ENCODE measurements at regions not wholly inside any gene's neighbourhood (a gene's known extent, or its start where the extent isn't known, plus 50 kb on each side); places are given as distances from the start of the nearest gene placed in this dataset.

- no peak for DNase-seq (ENCODE audit: low read depth)
Observed at GRCh38 chr15:47824147-47824546, 106.8 kb downstream of the SEMA6D start.

GRCh38 chr15:47829667-47830066 lies 112.4 kb downstream of the SEMA6D start:
- no peak for DNase-seq (ENCODE audit: low read depth)

DNA sequence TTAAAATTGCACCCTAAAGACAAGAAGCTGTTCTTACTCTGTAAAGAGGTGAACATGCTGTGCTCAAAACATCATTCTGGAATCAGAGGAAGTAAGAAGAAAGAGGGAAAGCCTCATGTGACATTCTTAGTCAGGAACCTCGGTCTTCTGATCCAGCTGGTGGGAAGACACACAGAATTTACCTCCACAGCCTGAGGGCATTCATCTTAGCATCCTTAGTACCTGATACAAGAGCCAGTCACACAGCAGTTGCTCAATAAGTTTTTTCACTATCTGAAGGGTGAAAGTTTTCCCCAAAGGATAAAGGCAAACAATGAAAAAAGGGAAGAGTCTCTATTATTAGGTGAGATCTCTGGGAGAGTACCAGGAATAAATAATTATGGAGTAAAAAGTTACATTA lies 116.8 kb downstream of the SEMA6D start:
- DNase-seq (ENCODE audit: low read depth) = no peak

DNA sequence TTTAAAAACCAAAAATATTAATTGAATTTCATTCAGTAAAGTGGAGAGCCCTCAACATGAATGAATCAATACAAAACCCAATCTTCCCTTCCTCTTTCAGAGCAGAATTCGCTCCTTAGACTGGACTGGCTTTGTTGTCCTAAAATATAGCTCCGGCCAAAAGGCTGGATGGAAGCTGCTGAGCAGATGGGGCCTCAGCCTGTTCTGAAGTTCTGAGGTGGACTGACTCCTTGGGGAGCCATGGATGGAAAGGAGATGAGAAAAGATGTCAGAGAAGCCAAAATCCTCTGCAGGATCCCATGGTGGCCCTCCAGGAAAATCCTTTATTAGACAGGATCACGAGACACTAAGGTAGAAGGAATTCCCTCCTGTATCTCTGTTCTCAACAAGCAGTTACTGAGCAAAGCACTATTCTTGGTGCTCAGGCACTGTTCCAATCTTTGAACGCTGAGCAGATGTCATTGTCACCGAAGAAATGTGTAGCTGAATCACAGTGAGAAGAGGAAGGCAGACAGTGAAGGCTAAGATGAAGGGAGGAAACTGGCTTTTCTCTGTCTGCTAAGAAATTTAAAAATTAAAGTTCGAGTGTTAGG lies 122.0 kb downstream of the SEMA6D start:
- DNase-seq (ENCODE audit: low read depth) = no peak

DNA sequence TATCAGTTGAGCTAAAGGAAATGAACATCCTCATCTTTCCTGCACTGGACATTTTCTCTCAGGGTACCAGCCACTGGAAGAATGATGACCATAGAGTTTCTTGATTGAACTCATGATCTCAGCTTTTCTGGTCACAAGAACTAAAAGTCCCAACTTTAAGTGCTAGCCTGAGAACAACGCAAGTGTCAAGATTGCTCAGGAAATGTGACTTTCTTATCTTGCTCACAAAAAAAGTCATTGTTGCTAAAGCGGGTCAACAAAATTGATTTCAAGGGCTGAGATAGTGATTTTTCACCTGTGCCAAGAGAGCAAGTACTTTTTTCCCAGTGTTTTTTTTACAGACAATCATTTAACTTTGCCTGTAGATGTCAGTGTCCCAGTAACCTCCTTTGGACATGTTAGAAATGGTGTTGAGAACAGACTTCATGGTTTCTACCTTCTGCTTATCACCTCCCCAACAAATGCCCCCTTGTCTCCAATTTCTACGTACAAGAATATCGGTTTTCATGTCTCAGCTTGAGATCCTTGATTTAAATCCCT lies 125.9 kb downstream of the SEMA6D start:
- no peak for DNase-seq (ENCODE audit: low read depth)

- DNase-seq (ENCODE audit: low read depth) = no peak
Observed at GRCh38 chr15:47844437-47844836, 127.1 kb downstream of the SEMA6D start.

DNA sequence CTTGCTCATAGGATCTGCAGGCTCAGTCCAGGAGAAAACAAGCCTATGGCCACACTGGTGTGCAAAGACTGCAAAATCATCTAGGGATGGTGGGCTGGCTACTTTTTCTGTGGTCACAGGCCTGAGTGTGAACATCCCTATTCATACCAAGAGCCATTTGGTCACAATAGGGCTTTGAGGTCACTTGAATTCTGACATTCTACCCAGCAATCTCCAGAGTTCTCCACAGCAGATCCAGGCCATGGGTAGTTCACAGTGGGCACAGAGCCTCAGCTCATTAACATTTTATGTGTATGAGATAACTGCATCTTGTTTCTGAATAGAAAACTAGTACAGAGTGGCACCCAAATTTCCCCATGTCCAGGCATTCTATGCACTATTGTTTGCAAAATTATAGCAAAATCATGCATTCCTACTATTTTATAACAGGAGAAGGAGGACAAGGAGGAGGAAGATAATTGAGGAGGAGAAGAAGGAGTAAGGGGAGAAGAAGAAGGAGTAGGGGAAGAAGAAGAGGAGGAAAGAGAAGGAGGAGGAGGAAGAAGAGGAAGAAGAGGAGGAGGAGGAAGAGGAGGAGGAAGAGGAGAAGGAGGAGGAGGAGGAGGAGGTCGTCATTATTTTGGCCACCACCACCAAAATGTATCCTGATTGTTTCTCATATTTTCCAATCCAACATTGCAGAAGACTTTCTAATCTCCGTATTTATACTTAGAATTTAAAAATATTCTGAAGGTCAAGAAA lies 129.0 kb downstream of the SEMA6D start:
- no peak for DNase-seq (ENCODE audit: low read depth)

DNA sequence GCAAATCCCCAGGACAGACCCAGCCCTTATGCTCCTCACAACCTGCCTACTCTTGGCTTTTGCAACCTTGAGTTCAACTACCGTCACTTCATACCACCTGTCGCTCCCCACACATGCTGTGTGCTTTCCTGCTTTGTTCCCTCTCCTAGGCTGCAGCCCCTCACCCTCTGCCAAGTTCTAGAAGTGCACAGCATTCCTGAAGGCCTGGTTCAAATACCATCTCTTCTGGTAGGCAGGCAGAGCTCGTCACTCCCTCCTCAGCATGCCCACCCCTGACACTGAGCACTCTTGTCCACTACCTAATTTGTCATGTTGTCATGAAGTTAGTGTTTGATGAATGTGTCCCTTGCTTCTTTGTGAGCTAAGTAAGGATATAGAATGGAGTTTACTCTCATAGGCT lies 129.6 kb downstream of the SEMA6D start:
- DNase-seq (ENCODE audit: low read depth) = no peak

DNA sequence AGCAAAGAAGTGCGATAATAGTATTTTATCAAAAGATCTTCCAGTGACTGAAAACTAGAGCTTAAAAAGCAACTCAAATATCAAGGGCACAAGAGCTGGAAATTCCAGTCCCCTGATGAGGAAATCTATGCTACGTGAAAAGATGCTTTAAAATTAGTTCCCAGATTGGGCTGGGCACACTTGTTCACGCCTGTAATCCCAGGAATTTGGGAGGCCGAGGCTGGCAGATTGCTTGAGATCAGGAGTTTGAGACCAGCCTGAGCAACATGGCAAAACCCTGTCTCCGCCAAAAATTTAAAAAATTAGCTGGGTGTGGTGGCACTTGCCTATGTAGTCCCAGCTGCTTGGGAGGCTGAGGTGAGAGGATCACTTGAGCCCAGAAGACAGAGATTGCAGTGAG lies 138.8 kb downstream of the SEMA6D start:
- DNase-seq (ENCODE audit: low read depth) = no peak

DNA sequence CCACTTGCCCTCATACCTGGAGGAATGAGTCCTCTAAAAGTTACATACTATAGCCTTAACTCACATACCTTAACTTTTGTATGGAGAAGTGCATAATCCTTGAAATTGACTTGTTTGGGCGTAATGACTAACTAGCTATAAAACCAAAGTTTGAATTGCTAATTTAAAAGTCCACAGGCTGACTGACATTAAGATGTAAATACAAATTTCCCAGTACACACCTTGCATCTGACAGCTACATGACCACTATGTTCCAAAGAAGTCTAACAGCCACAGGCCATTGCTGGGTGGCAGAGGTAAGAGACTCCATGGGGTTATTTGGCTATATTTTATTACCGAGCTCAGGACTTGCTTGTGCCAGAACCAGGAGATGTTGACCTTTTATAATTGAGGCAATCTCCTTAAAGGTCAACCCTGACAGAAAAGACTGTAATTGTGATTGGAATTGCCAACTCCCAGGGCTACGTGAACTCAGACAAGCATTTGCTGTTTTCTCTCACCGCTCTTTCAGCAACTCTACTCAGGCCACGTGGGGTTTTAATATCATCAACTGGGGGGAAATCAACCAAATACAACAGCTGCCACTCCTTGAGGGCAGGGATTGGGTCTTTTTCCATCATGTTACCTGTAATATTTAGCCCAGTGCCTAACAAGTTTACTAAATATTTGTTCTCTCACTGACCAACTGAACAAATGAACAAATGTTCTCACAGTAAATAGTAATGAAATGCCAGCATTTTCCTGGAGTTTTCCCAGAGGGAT lies 139.9 kb downstream of the SEMA6D start:
- no peak for DNase-seq (ENCODE audit: low read depth)

- DNase-seq (ENCODE audit: low read depth) = no peak
Observed at GRCh38 chr15:47857776-47858167, 140.5 kb downstream of the SEMA6D start.

DNA sequence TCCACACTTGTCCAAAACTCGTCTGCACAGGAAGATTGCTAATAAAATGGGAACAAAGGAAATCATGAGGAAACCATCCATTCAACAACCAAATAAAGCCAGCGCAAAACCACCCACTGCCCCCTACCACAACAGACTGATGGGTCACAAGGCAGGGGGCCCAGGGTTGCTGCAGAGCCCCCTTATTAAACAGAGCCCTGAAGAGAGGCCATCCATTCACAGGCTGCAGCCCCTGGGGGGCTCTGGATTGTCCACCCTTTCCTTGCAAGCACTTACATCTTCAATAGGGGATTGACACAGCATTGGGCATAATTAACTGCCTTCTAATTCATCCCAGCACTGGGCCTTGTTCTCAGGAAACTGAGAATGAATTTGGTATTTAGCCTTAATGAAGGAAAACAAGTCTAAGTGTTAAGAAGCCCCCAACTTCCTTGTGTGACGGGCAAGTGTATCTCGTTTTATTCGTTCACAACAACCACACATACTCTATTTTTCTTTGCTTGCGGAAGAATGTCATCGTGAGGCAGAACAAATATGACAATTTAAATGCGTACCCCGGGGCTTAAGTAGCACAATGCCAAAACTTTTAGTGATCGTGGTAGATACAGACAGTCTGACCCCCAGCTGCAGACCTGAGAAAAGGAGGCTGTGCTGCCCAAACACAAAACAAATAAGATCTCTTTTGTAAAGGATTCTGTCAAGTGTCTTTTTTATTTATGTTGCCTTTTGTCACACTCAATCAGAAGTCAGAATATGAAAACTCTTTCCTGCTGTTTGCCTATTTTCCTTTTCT lies 144.0 kb downstream of the SEMA6D start:
- no peak for DNase-seq (ENCODE audit: low read depth)

- no peak for DNase-seq (ENCODE audit: low read depth)
Observed at GRCh38 chr15:47862402-47862801, 145.1 kb downstream of the SEMA6D start.

DNA sequence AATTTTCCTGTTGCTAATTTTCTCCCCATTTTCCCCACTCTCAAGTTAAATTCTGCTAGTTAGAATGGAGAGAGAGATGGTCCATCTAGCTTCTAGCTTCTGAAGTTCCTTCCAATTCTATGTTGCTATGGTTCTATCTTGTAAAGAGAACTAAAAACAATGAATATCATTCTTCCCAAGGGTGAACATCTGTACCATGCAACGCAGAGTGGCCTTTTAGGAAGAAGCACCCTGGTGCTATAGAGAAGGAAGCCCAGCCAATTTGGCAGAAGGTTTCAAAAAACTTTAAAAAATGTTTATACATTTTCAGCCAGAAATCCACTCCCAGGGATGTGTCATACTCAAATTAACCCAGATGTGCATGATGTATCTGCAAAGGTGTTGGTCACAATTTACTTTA lies 149.1 kb downstream of the SEMA6D start:
- no peak for DNase-seq (ENCODE audit: low read depth)

GRCh38 chr15:47870300-47870955 lies 153.1 kb downstream of the SEMA6D start:
- no peak for DNase-seq (ENCODE audit: low read depth)

DNA sequence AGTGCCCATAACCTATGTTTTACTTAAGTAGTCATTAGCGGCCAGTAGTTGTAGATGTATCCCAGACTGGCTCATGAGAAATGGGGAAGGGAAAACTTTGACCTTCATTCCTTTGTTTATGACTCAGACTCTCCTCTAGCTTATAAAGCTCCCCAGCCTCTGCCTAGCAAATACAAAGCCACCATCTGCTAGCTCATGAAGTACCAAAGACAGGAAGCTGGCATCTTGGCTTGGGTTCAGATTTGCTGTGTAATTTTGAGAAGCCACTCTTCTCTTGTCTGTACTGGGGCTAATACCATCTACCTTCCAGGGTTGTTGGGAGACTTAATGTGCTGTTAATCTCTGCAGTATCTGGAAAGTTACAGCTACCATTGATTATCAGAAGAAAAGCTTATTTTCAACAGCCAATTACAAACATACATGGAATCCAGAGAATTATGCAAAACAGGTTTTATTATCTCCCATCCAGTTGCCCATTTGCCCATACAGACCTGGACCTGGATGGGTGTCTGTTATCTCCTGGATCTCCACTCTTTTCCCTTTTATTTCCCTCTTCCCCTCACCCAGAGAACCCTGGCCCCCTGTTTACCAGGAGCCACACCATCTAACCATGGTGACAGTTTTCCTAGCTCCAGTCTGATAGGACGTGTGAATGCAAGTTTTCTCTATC lies 153.8 kb downstream of the SEMA6D start:
- DNase-seq (ENCODE audit: low read depth) = no peak

- no peak for DNase-seq (ENCODE audit: low read depth)
Observed at GRCh38 chr15:47872208-47872607, 154.9 kb downstream of the SEMA6D start.

GRCh38 chr15:47872869-47873432 lies 155.6 kb downstream of the SEMA6D start:
- DNase-seq (ENCODE audit: low read depth) = no peak

DNA sequence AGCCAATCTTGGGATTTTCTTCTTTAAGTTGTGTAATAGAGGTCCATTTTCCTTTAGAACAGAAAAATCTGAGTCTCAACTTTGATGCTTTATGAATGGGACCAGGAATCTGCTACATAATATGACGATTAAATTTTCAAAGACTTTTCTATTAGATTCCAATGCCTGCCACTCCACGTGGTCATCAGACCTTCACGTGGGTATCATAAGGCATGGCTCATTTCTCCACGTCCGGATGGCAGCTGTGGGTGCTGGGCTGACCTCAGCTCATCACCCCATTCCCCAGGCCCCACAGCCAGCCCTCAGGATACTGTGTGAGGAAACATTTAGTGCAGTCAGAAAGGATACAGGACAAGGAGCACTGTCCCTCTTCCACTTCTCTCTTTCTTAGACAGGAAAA lies 159.7 kb downstream of the SEMA6D start:
- no peak for DNase-seq (ENCODE audit: low read depth)

- DNase-seq (ENCODE audit: low read depth) = no peak
Observed at GRCh38 chr15:47877836-47878235, 160.5 kb downstream of the SEMA6D start.

DNA sequence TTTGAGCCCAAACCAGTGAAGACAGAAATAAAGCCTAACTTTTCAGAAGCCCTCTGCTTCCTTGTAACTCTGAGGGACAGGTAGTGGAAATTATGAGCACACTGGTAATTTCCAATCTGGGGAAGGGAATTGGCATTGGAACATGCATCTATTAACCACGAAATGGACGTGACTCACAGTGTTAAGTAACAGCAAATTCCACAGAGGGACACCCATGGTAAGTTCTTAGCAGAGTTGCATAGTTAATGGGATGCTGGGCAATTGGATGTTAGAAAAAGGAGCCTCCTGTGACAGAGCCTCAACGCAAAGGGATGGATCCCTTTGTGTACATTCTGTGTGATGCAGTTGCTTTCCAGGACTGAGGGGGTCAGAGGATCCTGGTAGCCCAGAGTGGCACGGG lies 168.6 kb downstream of the SEMA6D start:
- DNase-seq (ENCODE audit: low read depth) = no peak
